Mucosa of descending colon (tissue), 3 donors: ENCODE measurements at regions not wholly inside any gene's neighbourhood (a gene's known extent, or its start where the extent isn't known, plus 50 kb on each side); places are given as distances from the start of the nearest gene placed in this dataset.

Experiments
- ATAC-seq: fragments of 200-7000 bp; cut with Tn5 transposase; one replicate; pipeline ENCODE4 v1.9.1; 2020; ENCODE audit warnings: mild to moderate bottlenecking, moderate library complexity
- DNase-seq, 3 donors: peaks; one replicate each; pipeline ENCODE4 v3.0.0-alpha.2; 2020
- H3K36me3 ChIP-seq: fragments of 200-600 bp; one replicate; pipeline ENCODE4 v1.8.0; 2021; ENCODE audit warnings: low read depth, mild to moderate bottlenecking
- H3K4me1 ChIP-seq: fragments of 200-600 bp; one replicate; pipeline ENCODE4 v1.8.0; 2021; ENCODE audit warnings: low read depth, mild to moderate bottlenecking
- H3K4me3 ChIP-seq: fragments of 200-600 bp; one replicate; pipeline ENCODE4 v1.8.0; 2021; ENCODE audit warnings: mild to moderate bottlenecking
- H3K9me3 ChIP-seq: fragments of 200-600 bp; one replicate; pipeline ENCODE4 v1.8.0; 2021; ENCODE audit warnings: mild to moderate bottlenecking
- intact Hi-C, 2 donors: fragments of 100-400 bp; cut with DNase I in 1 of 2; cut with micrococcal nuclease in 1 of 2; formaldehyde crosslinking; loops; one replicate each; pipeline versions ENCODE4 v1.11.0 to v1.11.1; 2022; cut with DNase I, micrococcal nuclease
- TF ChIP-seq, protein P1 (sequence below): fragments of 200-600 bp; IDR thresholded peaks from one replicate; pipeline ENCODE4 v1.8.0; 2022; ENCODE audit warnings: antibody characterized with exemption, mild to moderate bottlenecking
- donor health status: DM: no; HTN: no; CAD: no; lungs with moderate emphysema.
- donor health status: DM: no; HTN: no; CAD: no.
- donor health status: DM: no; HTN: yes; CAD: no.

DNA sequence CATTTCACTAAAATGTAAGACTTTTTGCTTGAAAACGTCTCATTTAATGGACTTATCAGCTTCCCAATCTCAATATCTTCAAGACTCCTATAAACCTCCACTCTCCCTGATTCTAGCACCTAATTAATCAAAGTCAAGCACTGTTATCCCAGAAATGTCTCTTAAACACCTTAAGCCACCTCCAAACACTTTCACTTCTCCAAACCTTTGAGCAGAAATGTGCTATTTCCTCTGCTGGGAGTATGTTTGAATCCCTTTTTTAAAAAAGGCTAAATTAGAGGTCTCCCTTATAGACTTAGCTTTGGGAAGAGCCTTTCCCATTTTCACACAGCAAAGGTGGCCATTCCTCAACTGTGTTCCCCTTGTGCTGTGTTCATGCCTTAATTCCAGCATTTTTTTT, 146.2 kb upstream of the SYN3 start:
- no peaks in the 10 kb centered on the region for H3K9me3 ChIP-seq
- intact Hi-C loops: no loop called here
- ATAC-seq (no peak), DNase-seq (no peak)
- H3K4me3 ChIP-seq: no peak overlapping the region
- H3K36me3 ChIP-seq: no peaks in the 10 kb centered on the region
- H3K4me1 ChIP-seq: no peaks in the 10 kb centered on the region
- TF ChIP-seq, protein P1, sequence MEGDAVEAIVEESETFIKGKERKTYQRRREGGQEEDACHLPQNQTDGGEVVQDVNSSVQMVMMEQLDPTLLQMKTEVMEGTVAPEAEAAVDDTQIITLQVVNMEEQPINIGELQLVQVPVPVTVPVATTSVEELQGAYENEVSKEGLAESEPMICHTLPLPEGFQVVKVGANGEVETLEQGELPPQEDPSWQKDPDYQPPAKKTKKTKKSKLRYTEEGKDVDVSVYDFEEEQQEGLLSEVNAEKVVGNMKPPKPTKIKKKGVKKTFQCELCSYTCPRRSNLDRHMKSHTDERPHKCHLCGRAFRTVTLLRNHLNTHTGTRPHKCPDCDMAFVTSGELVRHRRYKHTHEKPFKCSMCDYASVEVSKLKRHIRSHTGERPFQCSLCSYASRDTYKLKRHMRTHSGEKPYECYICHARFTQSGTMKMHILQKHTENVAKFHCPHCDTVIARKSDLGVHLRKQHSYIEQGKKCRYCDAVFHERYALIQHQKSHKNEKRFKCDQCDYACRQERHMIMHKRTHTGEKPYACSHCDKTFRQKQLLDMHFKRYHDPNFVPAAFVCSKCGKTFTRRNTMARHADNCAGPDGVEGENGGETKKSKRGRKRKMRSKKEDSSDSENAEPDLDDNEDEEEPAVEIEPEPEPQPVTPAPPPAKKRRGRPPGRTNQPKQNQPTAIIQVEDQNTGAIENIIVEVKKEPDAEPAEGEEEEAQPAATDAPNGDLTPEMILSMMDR: no peak

DNA sequence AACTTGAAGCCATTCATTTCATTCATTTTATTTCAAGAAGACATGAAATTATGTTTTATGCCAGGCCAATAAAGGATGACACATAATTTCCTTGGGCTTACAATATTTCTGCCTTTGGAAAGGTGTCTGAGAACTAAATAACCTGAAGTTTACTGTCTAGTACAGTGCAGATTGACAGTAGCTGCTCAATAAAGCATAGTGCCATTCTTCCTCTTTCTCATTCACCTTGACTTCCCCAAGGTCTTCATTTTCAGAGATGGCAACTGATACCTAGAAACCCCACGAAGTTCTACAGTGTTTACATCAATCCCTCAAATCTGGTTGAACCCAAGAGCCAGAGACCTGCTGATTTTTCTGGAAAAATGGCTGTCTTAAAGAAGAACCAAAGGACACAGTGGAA, 144.3 kb upstream of the SYN3 start:
- H3K9me3 ChIP-seq: no peaks in the 10 kb centered on the region
- H3K36me3 ChIP-seq: no peaks in the 10 kb centered on the region
- H3K4me1 ChIP-seq: no peaks in the 10 kb centered on the region
- H3K4me3 ChIP-seq: no peak overlapping the region
- intact Hi-C loops: no loop called here
- TF ChIP-seq, protein P1: no peak
- DNase-seq (no peak), ATAC-seq (no peak)

DNA sequence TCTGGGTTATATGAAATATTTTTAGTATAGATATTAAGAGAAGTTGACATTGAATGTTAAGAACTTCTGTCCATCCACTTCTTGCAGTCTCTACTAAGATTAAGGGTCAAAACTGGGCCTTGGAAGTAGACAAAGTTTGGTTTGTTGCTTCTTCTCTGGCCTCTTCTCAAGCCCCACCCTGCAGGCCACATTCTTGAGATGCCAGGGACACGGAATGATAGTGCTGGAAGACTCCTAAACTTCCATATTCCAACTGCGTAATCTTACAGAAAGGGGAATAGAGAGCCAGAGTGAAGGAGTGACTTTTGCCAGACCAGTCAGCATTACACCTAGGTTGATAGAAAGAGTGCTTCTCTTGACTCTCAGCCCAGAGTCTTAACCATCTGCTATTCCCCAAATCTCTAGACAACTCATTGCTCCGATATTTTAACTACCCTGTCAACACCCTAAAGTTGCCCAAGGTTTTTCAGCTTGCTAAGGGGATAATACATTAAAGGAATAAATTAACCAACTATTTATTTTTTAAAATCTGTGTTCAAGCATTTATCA, 136.4 kb upstream of the SYN3 start:
- no peak for DNase-seq
- TF ChIP-seq, protein P1: no peak
- no peaks in the 10 kb centered on the region for H3K4me1 ChIP-seq
- no peaks in the 10 kb centered on the region for H3K9me3 ChIP-seq
- no peak overlapping the region for H3K4me3 ChIP-seq
- intact Hi-C loops: no loop called here
- H3K36me3 ChIP-seq: no peaks in the 10 kb centered on the region
- ATAC-seq: no peak

DNA sequence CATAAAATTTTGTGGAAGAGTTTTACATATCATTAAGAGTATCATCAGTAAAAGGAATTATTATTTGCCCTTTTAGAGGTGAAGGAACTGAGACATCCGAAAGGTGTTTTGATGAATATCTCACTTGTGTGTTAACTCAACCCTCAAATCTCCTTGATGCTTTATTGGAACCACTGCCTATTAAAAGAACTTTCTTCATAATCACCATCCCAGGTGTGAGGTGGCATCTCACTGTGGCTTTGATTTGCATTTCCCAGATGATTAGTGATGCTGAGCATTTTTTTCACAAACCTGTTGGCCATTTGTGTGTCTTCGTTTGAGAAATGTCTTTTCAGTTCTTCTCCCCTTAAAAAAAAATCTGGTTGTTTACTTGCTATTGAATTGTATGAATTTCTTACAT, 134.0 kb upstream of the SYN3 start:
- no peak for ATAC-seq
- intact Hi-C loops: no loop called here
- no peak overlapping the region for H3K4me3 ChIP-seq
- no peaks in the 10 kb centered on the region for H3K36me3 ChIP-seq
- no peaks in the 10 kb centered on the region for H3K9me3 ChIP-seq
- no peaks in the 10 kb centered on the region for H3K4me1 ChIP-seq
- TF ChIP-seq, protein P1: no peak
- DNase-seq: no peak

DNA sequence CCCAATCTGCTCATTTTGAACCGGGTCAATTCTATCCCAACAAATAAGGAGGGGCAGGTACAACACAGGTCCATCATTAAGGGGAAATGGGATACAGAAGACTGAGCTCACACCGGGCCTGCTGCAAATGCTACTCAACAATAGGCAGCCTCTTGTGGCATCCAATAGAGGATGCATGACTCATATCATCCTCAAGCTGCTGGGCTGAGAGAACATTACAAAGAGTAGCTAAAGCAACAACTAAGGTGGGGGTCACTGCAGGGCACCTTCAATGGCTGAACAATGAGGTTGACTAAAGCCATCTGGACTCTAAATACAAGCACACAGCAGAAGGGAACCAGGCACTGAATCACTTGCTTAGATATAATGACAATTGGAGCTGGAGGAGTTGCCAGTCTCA, 130.1 kb upstream of the SYN3 start:
- H3K4me1 ChIP-seq: no peaks in the 10 kb centered on the region
- ATAC-seq: no peak
- no peaks in the 10 kb centered on the region for H3K36me3 ChIP-seq
- no peaks in the 10 kb centered on the region for H3K9me3 ChIP-seq
- intact Hi-C loops: no loop called here
- H3K4me3 ChIP-seq: no peak overlapping the region
- TF ChIP-seq, protein P1: no peak
- DNase-seq: no peak

DNA sequence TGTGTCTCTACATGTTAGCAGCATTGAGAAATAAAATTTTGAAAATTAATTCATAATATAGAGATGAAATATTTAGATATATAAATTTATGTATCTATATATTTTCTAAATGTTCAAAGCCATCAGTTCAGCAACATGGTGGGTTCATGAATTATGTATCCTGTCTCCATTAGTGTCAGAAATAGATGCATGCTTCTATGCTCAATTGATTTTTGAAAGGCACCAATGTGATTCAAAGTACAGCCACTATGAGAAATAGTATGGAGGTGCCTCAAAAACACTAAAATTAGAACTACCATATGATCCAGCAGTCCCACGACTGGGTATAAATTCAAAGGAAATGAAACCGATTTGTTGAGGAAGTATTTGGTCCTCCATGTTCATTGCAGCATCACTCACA, 128.6 kb upstream of the SYN3 start:
- intact Hi-C loops: no loop called here
- Histone ChIP-seq H3K4me3 (no peak overlapping the region), H3K9me3 (no peaks in the 10 kb centered on the region), H3K36me3 (no peaks in the 10 kb centered on the region), H3K4me1 (no peaks in the 10 kb centered on the region)
- DNase-seq (no peak), ATAC-seq (no peak)
- TF ChIP-seq, protein P1: no peak
